ENCODE measurements at regions not wholly inside any gene's neighbourhood (a gene's known extent, or its start where the extent isn't known, plus 50 kb on each side); places are given as distances from the start of the nearest gene placed in this dataset.

DNA sequence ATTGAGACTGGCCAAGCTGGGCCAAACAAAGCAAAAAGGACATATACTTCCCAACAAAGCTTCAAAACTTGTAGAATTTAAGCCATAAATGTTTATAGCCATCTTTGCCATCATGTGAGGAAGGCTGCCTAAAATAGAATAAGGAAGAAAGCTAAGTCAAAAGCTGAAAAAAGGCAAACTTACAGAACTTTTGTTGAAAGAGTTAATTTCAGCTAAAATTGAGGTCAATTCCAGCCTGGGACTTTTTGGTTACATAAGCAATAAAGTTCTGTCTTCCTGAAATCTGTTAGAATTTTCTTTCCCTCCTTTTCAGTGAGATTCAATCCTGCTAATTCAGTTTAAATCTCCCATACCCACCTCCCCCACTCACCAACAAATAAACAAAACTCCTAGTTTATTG is 227.9 kb upstream of the MARCKS start:
- no peaks in the 10 kb centered on the region for H3K9me3 ChIP-seq (ENCODE audit: low read depth, low read length)
- H3K4me3 ChIP-seq (ENCODE audit: low read length): no peak overlapping the region
- no peaks in the 10 kb centered on the region for H3K27me3 ChIP-seq (ENCODE audit: insufficient read depth, low read length)
- peaks cover 49% of the 10 kb centered on the region for H3K4me1 ChIP-seq (ENCODE audit: insufficient read depth, low read length)

DNA sequence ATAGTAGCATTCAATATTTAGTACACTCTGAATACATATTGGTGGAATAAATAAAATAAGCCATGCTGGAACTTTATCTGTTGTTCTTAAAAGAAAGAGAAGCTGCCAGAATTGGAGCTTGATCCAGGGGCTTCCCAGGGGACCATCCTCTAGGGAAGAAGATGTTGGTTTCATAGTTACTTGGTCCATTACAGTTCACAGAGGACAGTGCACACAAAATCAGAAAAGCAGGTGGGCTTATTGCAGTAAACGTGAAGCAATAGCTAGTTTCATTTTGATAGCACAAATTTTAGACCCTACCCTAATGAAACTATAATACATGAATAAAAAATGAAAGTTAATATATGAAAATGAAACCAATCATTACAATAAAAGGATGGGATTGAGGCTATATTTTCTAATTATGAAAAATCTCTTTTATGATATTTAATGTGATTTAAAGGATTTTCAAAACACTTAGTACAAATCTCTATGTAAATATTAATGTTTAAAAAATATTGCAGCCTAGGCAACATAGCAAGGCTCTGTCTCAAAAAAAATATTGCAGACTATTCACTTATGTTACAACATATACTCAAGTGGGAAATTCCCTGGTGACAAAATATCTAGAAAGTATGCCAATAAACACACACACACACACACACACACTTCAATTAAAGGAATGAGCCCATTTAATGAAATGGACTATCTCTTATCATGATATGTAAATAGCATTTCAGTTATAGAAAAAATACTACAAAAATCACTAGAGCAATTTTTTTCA is 227.0 kb upstream of the MARCKS start:
- no peaks in the 10 kb centered on the region for H3K9me3 ChIP-seq (ENCODE audit: low read depth, low read length)
- no peak overlapping the region for H3K4me3 ChIP-seq (ENCODE audit: low read length)
- H3K27me3 ChIP-seq (ENCODE audit: insufficient read depth, low read length): no peaks in the 10 kb centered on the region
- peaks cover 58% of the 10 kb centered on the region for H3K4me1 ChIP-seq (ENCODE audit: insufficient read depth, low read length)

DNA sequence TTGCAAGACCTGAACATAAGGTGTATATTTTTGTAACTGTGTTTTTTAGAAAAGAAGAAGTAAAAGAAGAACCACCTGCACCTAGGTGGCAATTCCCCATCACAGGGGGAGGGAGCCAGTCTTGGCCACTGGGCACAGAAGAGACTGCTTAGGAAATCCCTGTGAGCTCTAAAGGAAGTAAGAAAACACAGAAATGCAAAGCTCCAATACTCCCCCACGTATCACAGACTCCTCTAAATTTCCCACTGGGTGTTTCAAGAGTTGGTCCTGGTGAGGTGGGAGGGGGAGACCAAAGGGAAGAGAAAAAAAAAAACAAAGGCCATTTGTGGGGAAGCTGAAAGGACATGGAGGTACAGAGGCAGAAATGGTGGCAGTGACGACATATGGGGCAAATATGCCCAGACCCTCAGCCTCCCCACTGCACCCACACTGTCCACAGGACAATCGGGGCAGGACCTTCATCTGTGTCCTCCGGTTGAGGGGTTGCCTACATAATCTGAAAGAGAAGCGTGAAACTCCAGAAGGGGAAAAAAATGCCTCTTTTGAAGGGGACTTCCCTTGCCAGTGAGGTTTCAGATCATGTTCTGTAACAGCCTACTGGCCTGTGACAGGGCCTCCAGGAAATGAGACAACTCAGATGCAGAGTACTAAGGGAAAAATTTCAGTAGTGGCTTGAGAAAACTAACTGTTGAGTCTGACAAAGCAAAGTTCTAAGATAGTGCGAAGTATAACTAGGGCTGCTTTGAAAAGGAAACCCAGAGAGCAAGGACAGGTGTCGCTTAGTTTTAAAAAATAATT is 226.2 kb upstream of the MARCKS start:
- Histone ChIP-seq H3K4me1 (ENCODE audit: insufficient read depth, low read length) (peaks cover 62% of the 10 kb centered on the region), H3K9me3 (ENCODE audit: low read depth, low read length) (no peaks in the 10 kb centered on the region), H3K4me3 (ENCODE audit: low read length) (peak overlapping the region; percentile 21), H3K27me3 (ENCODE audit: insufficient read depth, low read length) (no peaks in the 10 kb centered on the region)

DNA sequence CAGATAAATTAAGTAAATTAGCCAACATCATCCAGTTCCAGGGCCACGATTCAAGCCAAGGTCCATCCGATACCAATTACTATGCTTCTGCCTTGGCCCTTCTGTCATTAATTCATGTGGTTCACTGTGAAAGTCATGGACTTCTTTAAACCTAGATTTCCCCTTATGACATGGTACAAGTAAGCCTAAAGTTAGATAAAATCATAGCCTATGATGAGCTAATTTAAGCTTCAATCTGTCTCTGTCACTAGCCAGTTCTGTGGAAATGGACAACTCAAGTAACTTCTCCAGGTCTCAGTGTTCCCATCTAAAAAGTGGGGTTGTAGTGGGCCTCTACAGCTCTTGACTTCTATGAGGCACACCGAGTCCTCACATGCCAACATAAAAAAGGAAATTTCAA is 225.5 kb upstream of the MARCKS start:
- H3K4me3 ChIP-seq (ENCODE audit: low read length): no peak overlapping the region
- H3K4me1 ChIP-seq (ENCODE audit: insufficient read depth, low read length): peaks cover 62% of the 10 kb centered on the region
- H3K9me3 ChIP-seq (ENCODE audit: low read depth, low read length): no peaks in the 10 kb centered on the region
- H3K27me3 ChIP-seq (ENCODE audit: insufficient read depth, low read length): no peaks in the 10 kb centered on the region

DNA sequence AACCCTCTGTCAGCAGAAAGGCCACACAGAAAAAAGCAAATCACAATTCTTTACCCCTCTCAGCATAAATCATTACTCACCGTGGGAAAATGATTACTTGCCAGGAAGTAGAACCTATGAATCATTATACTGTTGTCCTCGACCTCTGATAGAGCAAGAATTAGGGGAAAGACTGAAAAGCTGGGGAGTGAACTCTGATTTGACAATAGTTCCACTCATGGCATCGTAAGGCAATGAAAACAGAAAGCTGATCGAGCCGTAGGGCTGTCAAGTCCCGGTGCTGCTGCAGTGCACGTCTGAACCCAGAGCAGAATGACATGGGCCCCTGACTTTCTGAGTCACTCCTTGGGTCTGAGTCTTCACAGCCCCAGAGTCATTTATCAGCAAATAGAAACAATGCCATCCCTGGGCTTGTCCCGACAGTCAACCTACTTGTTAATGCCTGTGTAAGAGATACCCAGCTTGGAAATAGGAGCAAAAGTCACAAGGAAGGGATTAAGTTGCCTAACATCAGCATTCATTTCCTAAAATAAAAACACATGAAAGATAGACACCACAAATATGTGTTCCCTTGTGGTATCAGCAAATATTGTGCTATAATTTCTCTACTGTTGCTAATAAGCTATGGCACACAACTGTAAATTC is 224.8 kb upstream of the MARCKS start:
- Histone ChIP-seq H3K9me3 (ENCODE audit: low read depth, low read length) (no peaks in the 10 kb centered on the region), H3K4me1 (ENCODE audit: insufficient read depth, low read length) (peaks cover 62% of the 10 kb centered on the region), H3K27me3 (ENCODE audit: insufficient read depth, low read length) (no peaks in the 10 kb centered on the region), H3K4me3 (ENCODE audit: low read length) (no peak overlapping the region)

DNA sequence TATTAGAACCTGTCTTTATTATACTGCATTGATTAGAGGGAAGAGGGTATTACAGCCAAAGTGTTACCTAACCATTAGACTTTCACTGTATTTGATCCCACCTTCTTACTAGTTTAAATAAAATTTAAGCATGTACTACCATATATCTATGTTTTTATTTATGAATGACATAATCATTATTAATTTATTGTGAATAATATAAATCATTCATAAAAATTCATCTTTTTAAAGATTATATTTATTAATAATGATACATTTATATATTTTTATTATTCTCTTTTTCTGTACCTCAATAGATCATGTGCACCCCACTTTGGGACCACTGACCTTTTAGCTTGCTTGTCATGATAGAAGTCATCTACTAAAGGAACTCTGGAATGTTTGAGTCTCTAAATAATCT is 223.5 kb upstream of the MARCKS start:
- H3K4me3 ChIP-seq (ENCODE audit: low read length): no peak overlapping the region
- H3K9me3 ChIP-seq (ENCODE audit: low read depth, low read length): no peaks in the 10 kb centered on the region
- peaks cover 62% of the 10 kb centered on the region for H3K4me1 ChIP-seq (ENCODE audit: insufficient read depth, low read length)
- no peaks in the 10 kb centered on the region for H3K27me3 ChIP-seq (ENCODE audit: insufficient read depth, low read length)

DNA sequence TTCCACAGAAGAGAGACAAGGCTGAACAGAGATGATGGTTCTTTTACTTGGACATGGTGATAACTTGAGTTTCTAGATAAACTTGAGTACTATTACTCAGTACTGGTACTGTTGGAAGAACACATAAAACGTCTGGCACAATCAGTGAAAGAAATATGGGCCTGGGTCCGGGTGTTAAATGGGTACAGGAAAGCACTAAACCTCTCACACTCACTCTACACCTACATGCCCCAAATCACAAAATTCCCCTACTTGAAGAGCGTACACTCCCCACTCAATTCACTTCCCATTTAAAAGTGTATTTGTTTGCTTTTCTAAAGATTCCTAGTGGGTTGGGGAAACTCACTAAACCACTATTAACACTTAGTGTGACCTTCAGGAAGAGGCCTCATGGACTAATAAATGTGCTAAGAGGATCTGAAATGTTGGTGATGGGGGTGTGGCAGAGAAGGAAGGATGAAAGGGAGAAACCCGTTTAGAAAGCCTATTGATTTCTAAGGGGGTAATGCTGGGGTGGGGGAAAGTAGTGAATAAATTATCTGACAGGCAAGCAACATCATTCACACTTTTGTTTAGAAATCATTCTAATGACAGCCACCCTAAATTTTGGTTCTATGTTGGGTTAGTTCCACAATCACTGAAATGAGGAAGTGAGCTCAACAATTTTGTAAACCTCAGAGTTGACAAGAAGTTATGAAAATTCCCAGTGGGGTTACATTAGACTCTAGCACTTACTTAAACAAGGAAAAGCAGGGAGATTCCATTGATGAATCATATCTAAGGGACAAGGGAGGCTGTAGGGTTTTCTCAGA is 222.6 kb upstream of the MARCKS start:
- H3K9me3 ChIP-seq (ENCODE audit: low read depth, low read length): no peaks in the 10 kb centered on the region
- no peak overlapping the region for H3K4me3 ChIP-seq (ENCODE audit: low read length)
- H3K4me1 ChIP-seq (ENCODE audit: insufficient read depth, low read length): peaks cover 53% of the 10 kb centered on the region
- no peaks in the 10 kb centered on the region for H3K27me3 ChIP-seq (ENCODE audit: insufficient read depth, low read length)

DNA sequence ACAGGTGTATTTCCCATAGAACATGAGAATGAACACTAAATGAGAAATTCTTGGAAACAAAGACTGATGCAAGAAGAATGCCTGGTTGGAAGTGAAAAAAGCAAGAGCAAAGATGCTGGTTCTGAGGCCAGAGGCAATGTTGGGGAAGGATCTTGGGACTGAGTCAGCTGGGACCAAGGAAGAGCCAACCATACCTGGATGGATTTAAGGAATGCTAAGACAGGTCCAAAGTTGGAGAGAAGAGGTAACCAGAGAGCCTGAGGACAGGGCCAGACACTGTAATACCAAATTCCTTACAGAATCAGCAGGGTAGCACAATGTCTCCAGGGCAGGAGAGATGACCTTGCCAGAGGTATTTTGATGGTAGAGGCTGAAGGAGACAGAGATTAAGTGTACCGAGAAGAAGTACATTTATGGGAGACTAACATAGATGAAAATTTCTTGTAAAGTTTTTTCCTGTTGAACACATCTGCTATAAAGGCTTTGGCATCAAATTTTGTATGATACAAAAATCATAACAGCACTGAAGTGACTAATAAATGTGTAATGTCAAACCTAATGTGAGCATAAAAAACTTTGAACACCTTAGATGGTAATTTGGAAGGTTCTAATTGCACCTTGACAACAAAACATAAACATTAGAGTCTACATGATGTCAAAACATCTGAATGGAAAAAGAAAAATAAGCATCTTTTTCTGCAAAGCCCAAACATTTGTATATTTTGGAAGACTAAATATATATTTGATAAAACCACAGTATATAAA is 221.7 kb upstream of the MARCKS start:
- Histone ChIP-seq H3K4me1 (ENCODE audit: insufficient read depth, low read length) (peaks cover 47% of the 10 kb centered on the region), H3K27me3 (ENCODE audit: insufficient read depth, low read length) (no peaks in the 10 kb centered on the region), H3K9me3 (ENCODE audit: low read depth, low read length) (no peaks in the 10 kb centered on the region), H3K4me3 (ENCODE audit: low read length) (no peak overlapping the region)

DNA sequence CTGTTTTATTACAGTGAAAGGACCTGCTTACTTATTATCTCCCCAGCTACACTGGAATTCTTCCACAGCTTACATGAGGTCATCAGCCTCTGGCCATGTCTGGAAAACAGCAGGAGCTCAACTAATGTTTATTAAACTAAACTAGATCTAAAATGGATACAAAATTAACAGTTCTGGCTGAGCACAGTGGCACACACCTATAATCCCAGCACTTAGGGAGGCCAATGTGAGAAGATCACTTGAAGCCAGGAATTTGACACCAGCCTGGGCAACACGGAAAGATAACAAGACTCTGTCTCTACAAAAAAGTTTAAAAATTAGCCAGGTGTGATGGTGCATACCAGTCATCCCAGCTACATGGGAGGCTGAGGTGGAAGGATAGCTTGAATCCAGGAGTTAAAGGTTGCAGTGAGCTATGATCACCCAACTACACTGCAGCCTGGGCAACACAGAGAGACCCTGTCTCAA is 220.8 kb upstream of the MARCKS start:
- Histone ChIP-seq H3K9me3 (ENCODE audit: low read depth, low read length) (no peaks in the 10 kb centered on the region), H3K27me3 (ENCODE audit: insufficient read depth, low read length) (no peaks in the 10 kb centered on the region), H3K4me1 (ENCODE audit: insufficient read depth, low read length) (peaks cover 38% of the 10 kb centered on the region), H3K4me3 (ENCODE audit: low read length) (no peak overlapping the region)

DNA sequence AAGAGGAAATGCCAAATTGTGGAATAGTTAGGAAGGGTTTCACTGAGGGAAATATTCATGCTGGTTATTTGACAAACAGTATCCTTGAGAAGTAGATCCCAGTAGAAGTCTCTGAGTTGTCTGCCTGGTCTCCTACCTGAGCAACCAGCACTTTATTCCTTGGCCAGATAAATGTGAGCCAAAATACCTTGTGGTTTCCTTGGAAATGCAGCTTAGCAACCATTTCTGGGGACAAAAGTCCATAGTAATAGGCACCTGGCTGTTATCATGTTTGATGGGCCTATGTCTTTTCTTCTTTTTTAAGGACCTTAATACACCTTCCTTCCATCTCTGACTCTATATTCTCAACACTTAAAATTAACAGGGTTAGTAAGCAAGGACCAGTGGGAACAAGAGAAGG is 217.1 kb upstream of the MARCKS start:
- H3K9me3 ChIP-seq (ENCODE audit: low read depth, low read length): no peaks in the 10 kb centered on the region
- H3K4me1 ChIP-seq (ENCODE audit: insufficient read depth, low read length): peaks cover 17% of the 10 kb centered on the region
- H3K4me3 ChIP-seq (ENCODE audit: low read length): no peak overlapping the region
- no peaks in the 10 kb centered on the region for H3K27me3 ChIP-seq (ENCODE audit: insufficient read depth, low read length)

DNA sequence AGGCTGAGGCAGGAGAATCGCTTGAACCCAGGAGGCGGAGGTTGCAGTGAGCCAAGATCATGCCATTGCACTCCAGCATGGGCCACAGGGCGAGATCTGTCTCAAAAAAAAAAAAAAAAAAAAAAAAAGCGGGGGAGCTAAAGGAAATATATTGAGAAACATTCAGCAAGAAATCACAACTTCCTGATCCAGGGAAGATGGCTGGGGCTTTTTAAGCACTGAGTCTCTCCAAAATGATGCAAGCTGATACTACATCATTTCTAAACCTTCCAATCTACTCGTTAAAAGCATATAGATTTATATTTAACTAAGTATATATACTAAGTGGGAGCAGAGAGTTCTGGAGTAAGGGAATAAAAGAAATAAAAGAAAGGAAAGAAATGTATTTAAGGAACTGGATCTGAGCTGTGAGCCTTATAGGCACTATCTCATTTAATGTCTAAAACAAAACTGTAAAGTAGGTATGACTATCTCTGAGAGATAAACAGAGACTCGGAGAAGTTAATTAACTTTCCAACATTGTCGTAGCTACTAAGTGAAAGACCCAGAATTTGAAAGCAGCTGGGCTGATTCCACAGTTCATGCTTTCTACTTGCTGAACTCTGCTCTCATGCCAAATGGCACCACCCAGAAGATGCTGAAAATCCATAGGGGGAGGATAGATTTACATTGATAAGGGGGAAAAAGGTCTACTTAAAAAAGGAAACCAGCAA is 215.0 kb upstream of the MARCKS start:
- Histone ChIP-seq H3K27me3 (ENCODE audit: insufficient read depth, low read length) (no peaks in the 10 kb centered on the region), H3K4me3 (ENCODE audit: low read length) (no peak overlapping the region), H3K4me1 (ENCODE audit: insufficient read depth, low read length) (peaks cover 12% of the 10 kb centered on the region), H3K9me3 (ENCODE audit: low read depth, low read length) (no peaks in the 10 kb centered on the region)

DNA sequence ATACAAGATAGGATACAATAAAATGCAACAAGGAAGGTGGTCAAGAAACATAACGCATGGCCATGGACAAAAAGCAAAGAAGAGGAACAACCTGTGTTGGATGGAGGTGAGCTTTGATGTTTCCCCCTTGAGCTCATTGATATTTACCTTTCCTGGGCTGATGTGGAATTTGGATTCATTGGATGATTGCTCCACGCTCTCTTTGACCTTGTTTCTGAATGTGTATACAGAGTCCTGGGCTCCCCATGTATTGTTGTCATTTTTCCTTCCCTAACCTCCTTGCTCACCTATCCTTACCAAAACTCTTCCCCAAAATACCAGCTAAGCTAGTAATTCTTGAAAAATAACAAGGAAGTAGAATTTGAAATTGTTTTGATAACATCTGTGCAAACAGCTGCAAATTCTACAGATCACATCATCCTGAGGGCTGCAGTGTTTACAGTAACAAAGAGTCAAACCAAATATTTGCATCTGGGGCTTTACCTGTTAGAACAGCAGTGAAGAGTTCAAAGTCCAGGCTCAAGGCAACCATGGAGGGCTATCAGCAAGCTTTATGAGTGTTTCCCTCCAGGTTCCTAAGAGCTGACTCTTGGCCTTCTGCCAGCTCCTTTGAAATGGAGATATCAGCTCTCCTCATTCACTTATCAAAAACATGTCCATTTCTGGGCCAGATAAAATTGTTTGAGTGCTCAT is 214.3 kb upstream of the MARCKS start:
- Histone ChIP-seq H3K4me3 (ENCODE audit: low read length) (no peak overlapping the region), H3K4me1 (ENCODE audit: insufficient read depth, low read length) (peaks cover 16% of the 10 kb centered on the region), H3K9me3 (ENCODE audit: low read depth, low read length) (no peaks in the 10 kb centered on the region), H3K27me3 (ENCODE audit: insufficient read depth, low read length) (no peaks in the 10 kb centered on the region)

DNA sequence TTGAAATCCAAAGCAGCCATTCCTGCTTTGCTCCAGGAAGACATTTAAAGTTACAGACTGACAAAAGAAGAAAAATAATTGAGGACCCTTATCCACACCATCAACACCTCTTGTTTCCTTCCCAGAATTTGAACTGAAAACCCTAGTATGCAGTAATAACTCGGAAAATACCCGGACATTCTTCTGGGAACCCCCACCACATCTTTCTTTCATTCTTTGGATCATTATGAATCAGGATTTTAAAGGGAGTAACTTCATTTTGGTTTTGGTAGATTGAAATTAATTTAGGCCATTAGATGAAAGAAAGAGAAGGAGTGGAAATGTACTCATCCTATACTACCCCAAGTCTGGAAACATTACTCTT is 213.8 kb upstream of the MARCKS start:
- peaks cover 16% of the 10 kb centered on the region for H3K4me1 ChIP-seq (ENCODE audit: insufficient read depth, low read length)
- H3K27me3 ChIP-seq (ENCODE audit: insufficient read depth, low read length): no peaks in the 10 kb centered on the region
- H3K9me3 ChIP-seq (ENCODE audit: low read depth, low read length): no peaks in the 10 kb centered on the region
- no peak overlapping the region for H3K4me3 ChIP-seq (ENCODE audit: low read length)
